Neural cell (in vitro differentiated cells): ENCODE measurements at regions not wholly inside any gene's neighbourhood (a gene's known extent, or its start where the extent isn't known, plus 50 kb on each side); places are given as distances from the start of the nearest gene placed in this dataset.

Source experiments
- H2AFZ ChIP-seq: fragments of 200-600, 300-800 bp; sonication (generic), shearing (Covaris generic); 2 replicates; pipeline ENCODE4 v1.6.0; 2014; ENCODE audit warnings: low read depth, mild to moderate bottlenecking, antibody characterized with exemption, low read length, moderate library complexity
- H3F3A ChIP-seq: fragments of 200-600 bp; shearing (Covaris generic); 2 replicates; pipeline ENCODE4 v1.6.1; 2016; ENCODE audit warnings: mild to moderate bottlenecking, moderate library complexity, mixed read lengths, antibody characterized with exemption, low read length; ENCODE audit not compliant: insufficient read depth, poor library complexity, severe bottlenecking
- H3K27ac ChIP-seq: fragments of 200-600, 300-800 bp; sonication (generic), shearing (Covaris generic); 2 replicates; pipeline ENCODE4 v1.5.1; 2014; ENCODE audit warnings: mild to moderate bottlenecking, low read length, moderate library complexity
- H3K27me3 ChIP-seq: fragments of 300-800, 200-600 bp; sonication (generic), shearing (Covaris generic); 2 replicates; pipeline ENCODE4 v1.6.0; 2014; ENCODE audit warnings: mild to moderate bottlenecking, low read depth, low read length, moderate library complexity; ENCODE audit not compliant: insufficient read depth
- H3K36me3 ChIP-seq: fragments of 300-800, 200-600 bp; sonication (generic), shearing (Covaris generic); 2 replicates; pipeline ENCODE4 v1.5.1; 2014; ENCODE audit warnings: mild to moderate bottlenecking, antibody characterized with exemption, low read length, moderate library complexity; ENCODE audit not compliant: insufficient read depth
- H3K4me2 ChIP-seq: fragments of 300-800, 200-600 bp; sonication (generic), shearing (Covaris generic); 2 replicates; pipeline ENCODE4 v1.6.0; 2014; ENCODE audit warnings: mild to moderate bottlenecking, low read length
- H3K4me3 ChIP-seq: fragments of 300-800, 200-600 bp; sonication (generic), shearing (Covaris generic); 2 replicates; pipeline ENCODE4 v1.5.1; 2014; ENCODE audit warnings: mild to moderate bottlenecking, low read length, moderate library complexity
- H3K79me2 ChIP-seq: fragments of 200-600 bp; shearing (Covaris generic); replicated peaks from 2 replicates; pipeline ENCODE4 v1.6.0; 2014; ENCODE audit warnings: mild to moderate bottlenecking, low read length, moderate library complexity; ENCODE audit not compliant: insufficient read depth
- H3K9ac ChIP-seq: fragments of 300-800, 200-600 bp; sonication (generic), shearing (Covaris generic); 2 replicates; pipeline ENCODE4 v1.6.1; 2016; ENCODE audit warnings: mild to moderate bottlenecking, low read length, mixed read lengths
- H3K9me2 ChIP-seq: fragments of 200-600 bp; shearing (Covaris generic); 2 replicates; pipeline ENCODE4 v1.6.1; 2016; ENCODE audit warnings: mild to moderate bottlenecking, low read length, mixed read lengths; ENCODE audit not compliant: insufficient read depth
- H3K9me3 ChIP-seq: fragments of 200-600, 300-800 bp; sonication (generic), shearing (Covaris generic); 2 replicates; pipeline ENCODE4 v1.6.1; 2016; ENCODE audit warnings: mild to moderate bottlenecking, mixed run types, low read length, moderate library complexity, mixed read lengths
- H4K20me1 ChIP-seq: fragments of 200-600 bp; shearing (Covaris generic); 2 replicates; pipeline ENCODE4 v1.6.1; 2016; ENCODE audit warnings: mild to moderate bottlenecking, mixed run types; ENCODE audit not compliant: insufficient read depth
- CTCF ChIP-seq: fragments of 450-650 bp; IDR thresholded peaks from 2 replicates; pipeline ENCODE4 v1.5.1; 2014; ENCODE audit warnings: antibody characterized with exemption, mild to moderate bottlenecking, moderate library complexity; ENCODE audit not compliant: poor library complexity, severe bottlenecking
- EP300 ChIP-seq: fragments of 450-650 bp; conservative IDR thresholded peaks from 2 replicates; pipeline ENCODE4 v1.6.1; 2014; ENCODE audit warnings: antibody characterized with exemption, mild to moderate bottlenecking, moderate library complexity; ENCODE audit not compliant: poor library complexity, severe bottlenecking
- EZH2 ChIP-seq: fragments of 200-600, 300-800 bp; shearing (Covaris generic), sonication (generic); IDR thresholded peaks from 2 replicates; pipeline ENCODE4 v1.6.1; 2014; ENCODE audit warnings: antibody characterized with exemption, low read length, borderline replicate concordance, mild to moderate bottlenecking; ENCODE audit not compliant: insufficient read depth, poor library complexity, severe bottlenecking
- MXI1 ChIP-seq: fragments of 450-650 bp; conservative IDR thresholded peaks from 2 replicates; pipeline ENCODE4 v1.6.1; 2014; ENCODE audit warnings: antibody characterized with exemption, mild to moderate bottlenecking; ENCODE audit not compliant: poor library complexity, severe bottlenecking
- POLR2AphosphoS5 ChIP-seq: IDR thresholded peaks from 2 replicates; pipeline ENCODE4 v1.6.1; 2012
- RAD21 ChIP-seq: fragments of 450-650 bp; conservative IDR thresholded peaks from 2 replicates; pipeline ENCODE4 v1.6.1; 2014; ENCODE audit warnings: antibody characterized with exemption, mild to moderate bottlenecking, moderate library complexity
- REST ChIP-seq: IDR thresholded peaks from 2 replicates; pipeline ENCODE4 v1.6.1; 2012; ENCODE audit warnings: borderline replicate concordance
- SMC3 ChIP-seq: fragments of 450-650 bp; conservative IDR thresholded peaks from 2 replicates; pipeline ENCODE4 v1.6.1; 2014; ENCODE audit warnings: antibody characterized with exemption, mild to moderate bottlenecking, moderate library complexity; ENCODE audit not compliant: poor library complexity
- TAF1 ChIP-seq: IDR thresholded peaks from 2 replicates; pipeline ENCODE4 v1.6.1; 2012; ENCODE audit warnings: low read depth

GRCh38 chr21:28608646-28609045 lies 384.0 kb downstream of the LTN1 start:
- Histone ChIP-seq H3K4me2 (no peak overlapping the region), H3K9ac (no peak overlapping the region), H3K79me2 (no peaks in the 10 kb centered on the region), H3K9me2 (no peaks in the 10 kb centered on the region), H3K9me3 (no peaks in the 10 kb centered on the region), H3K27me3 (no peaks in the 10 kb centered on the region), H3K27ac (no peak overlapping the region), H3K36me3 (no peaks in the 10 kb centered on the region), H3K4me3 (no peak overlapping the region), H3F3A (no peaks in the 10 kb centered on the region), H2AFZ (no peak overlapping the region), H4K20me1 (no peaks in the 10 kb centered on the region)
- TF ChIP-seq TAF1 (no peak), EP300 (no peak), SMC3 (no peak), REST (no peak), EZH2 (no peak), MXI1 (no peak), CTCF (no peak), POLR2AphosphoS5 (no peak), RAD21 (no peak)

GRCh38 chr21:28607545-28607944 lies 385.1 kb downstream of the LTN1 start:
- Histone ChIP-seq H3K9ac (no peak overlapping the region), H3K9me2 (no peaks in the 10 kb centered on the region), H2AFZ (no peak overlapping the region), H3F3A (no peaks in the 10 kb centered on the region), H4K20me1 (no peaks in the 10 kb centered on the region), H3K9me3 (no peaks in the 10 kb centered on the region), H3K79me2 (no peaks in the 10 kb centered on the region), H3K27ac (no peak overlapping the region), H3K4me3 (no peak overlapping the region), H3K36me3 (no peaks in the 10 kb centered on the region), H3K27me3 (no peaks in the 10 kb centered on the region), H3K4me2 (no peak overlapping the region)
- no peak for TF ChIP-seq CTCF
- TF ChIP-seq EP300: no peak
- no peak for TF ChIP-seq POLR2AphosphoS5
